SK-N-SH (cell line): ENCODE measurements at regions not wholly inside any gene's neighbourhood (a gene's known extent, or its start where the extent isn't known, plus 50 kb on each side); places are given as distances from the start of the nearest gene placed in this dataset.

Experiments
- CTCF ChIA-PET: fragments of 300-600, 350-600 bp; formaldehyde crosslinking; extraction: SDS; loops from one replicate; lab custom pipeline; 2021; lab: Yijun Ruan, JAX
- POLR2A ChIA-PET: fragments of 350-600 bp; sonication (Branson Sonifier 250); formaldehyde crosslinking; extraction: SDS; loops from one replicate; lab custom pipeline; 2020; ENCODE audit warnings: antibody characterized with exemption, inconsistent platforms; lab: Yijun Ruan, JAX
- DNase-seq: peaks from one replicate; pipeline ENCODE4 v3.0.0; 2012
- H2AFZ ChIP-seq: fragments of 200-600 bp; sonication (generic); 2 replicates; pipeline ENCODE4 v1.8.1; 2016; ENCODE audit warnings: antibody characterized with exemption, mild to moderate bottlenecking, low read depth
- H3F3A ChIP-seq: fragments of 200-600 bp; sonication (generic); replicated peaks from 2 replicates; pipeline ENCODE3; 2016; ENCODE audit warnings: antibody characterized with exemption, mild to moderate bottlenecking; ENCODE audit not compliant: insufficient read depth
- H3K27ac ChIP-seq, 2 experiments: fragments of 200-500 bp in 1 of 2; fragments of 200-600 bp in 1 of 2; sonication (Bioruptor generic) in 1 of 2; sonication (generic), shearing (Covaris generic) in 1 of 2; 2 replicates each; pipeline versions ENCODE4 v1.5.1 to v1.6.1; 2014 to 2016; ENCODE audit warnings: low read depth in 2 of 2, inconsistent platforms in 1 of 2, low read length in 1 of 2, mild to moderate bottlenecking in 1 of 2, mixed read lengths in 1 of 2
- H3K27me3 ChIP-seq: fragments of 200-600 bp; sonication (generic), shearing (Covaris generic); 2 replicates; pipeline ENCODE4 v1.6.1; 2016; ENCODE audit warnings: mixed run types; ENCODE audit not compliant: insufficient read depth
- H3K36me3 ChIP-seq, 2 experiments: fragments of 200-500 bp in 1 of 2; fragments of 200-600 bp in 1 of 2; sonication (Bioruptor generic) in 1 of 2; sonication (generic) in 1 of 2; replicated peaks in 1 of 2; 2 replicates each; pipeline versions ENCODE3 to v1.5.1; 2014 to 2016; ENCODE audit warnings: low read length in 1 of 2, mild to moderate bottlenecking in 1 of 2; ENCODE audit not compliant: insufficient read depth in 2 of 2, control insufficient read depth in 1 of 2
- H3K4me1 ChIP-seq, 2 experiments: fragments of 200-500 bp in 1 of 2; fragments of 200-600 bp in 1 of 2; sonication (Bioruptor generic) in 1 of 2; sonication (generic), shearing (Covaris generic) in 1 of 2; 2 replicates each; pipeline versions ENCODE4 v1.5.1 to v1.6.1; 2014 to 2016; ENCODE audit warnings: low read depth in 1 of 2, low read length in 1 of 2, mixed run types in 1 of 2; ENCODE audit not compliant: insufficient read depth in 2 of 2, control insufficient read depth in 1 of 2
- H3K4me2 ChIP-seq: fragments of 200-600 bp; sonication (generic), shearing (Covaris generic); 2 replicates; pipeline ENCODE4 v1.6.1; 2017; ENCODE audit warnings: mixed run types
- H3K4me3 ChIP-seq, 2 experiments: fragments of 200-500 bp in 1 of 2; fragments of 200-600 bp in 1 of 2; sonication (Bioruptor generic) in 1 of 2; sonication (generic), shearing (Covaris generic) in 1 of 2; 2 replicates each; pipeline versions ENCODE4 v1.5.1 to v1.8.1; 2014 to 2016; ENCODE audit warnings: low read depth in 2 of 2, inconsistent platforms in 1 of 2, low read length in 1 of 2, mild to moderate bottlenecking in 1 of 2, mixed read lengths in 1 of 2, moderate library complexity in 1 of 2
- H3K79me2 ChIP-seq: fragments of 200-600 bp; sonication (generic); 2 replicates; pipeline ENCODE4 v1.8.1; 2017; ENCODE audit warnings: mild to moderate bottlenecking; ENCODE audit not compliant: insufficient read depth
- H3K9ac ChIP-seq: fragments of 200-600 bp; sonication (generic); 2 replicates; pipeline ENCODE4 v1.6.1; 2017; ENCODE audit warnings: mixed run types
- H3K9me2 ChIP-seq: fragments of 200-600 bp; sonication (generic); 2 replicates; pipeline ENCODE4 v1.6.1; 2017; ENCODE audit warnings: mixed run types
- H3K9me3 ChIP-seq: fragments of 200-600 bp; sonication (generic); 2 replicates; pipeline ENCODE4 v1.6.1; 2017; ENCODE audit warnings: mixed run types, mild to moderate bottlenecking, moderate library complexity
- H4K20me1 ChIP-seq: fragments of 200-600 bp; sonication (generic); 2 replicates; pipeline ENCODE4 v1.6.1; 2017; ENCODE audit warnings: mild to moderate bottlenecking, mixed run types; ENCODE audit not compliant: insufficient read depth
- CHD2 ChIP-seq: fragments of 150-350 bp; IDR thresholded peaks from 2 replicates; pipeline ENCODE4 v1.6.1; 2018; ENCODE audit warnings: low read length; ENCODE audit not compliant: partially characterized antibody
- EZH2phosphoT487 ChIP-seq: fragments of 200-600 bp; sonication (generic); IDR thresholded peaks from 2 replicates; pipeline ENCODE4 v1.6.1; 2017; ENCODE audit warnings: low read depth, mixed run types, mild to moderate bottlenecking, antibody characterized with exemption, moderate library complexity, borderline replicate concordance
- FOSL2 ChIP-seq: IDR thresholded peaks from 2 replicates; pipeline ENCODE4 v1.4.0; 2012; ENCODE audit warnings: low read depth, mild to moderate bottlenecking, moderate library complexity, borderline replicate concordance
- FOXJ3 ChIP-seq: sonication (generic); formaldehyde crosslinking; IDR thresholded peaks from 2 replicates; pipeline ENCODE4 v1.5.1; 2020; ENCODE audit warnings: mild to moderate bottlenecking, missing genetic modification reagents
- GATA2 ChIP-seq: sonication (generic); formaldehyde crosslinking; IDR thresholded peaks from 2 replicates; pipeline ENCODE4 v1.5.0; 2020; ENCODE audit warnings: mild to moderate bottlenecking, missing genetic modification reagents
- MEF2A ChIP-seq: IDR thresholded peaks from 2 replicates; pipeline ENCODE4 v1.4.0; 2012; ENCODE audit warnings: low read depth, borderline replicate concordance
- NFIC ChIP-seq: IDR thresholded peaks from 2 replicates; pipeline ENCODE4 v1.4.0; 2012; ENCODE audit warnings: borderline replicate concordance
- NRF1 ChIP-seq: IDR thresholded peaks from 2 replicates; pipeline ENCODE4 v1.6.1; 2012; ENCODE audit warnings: low read depth, mild to moderate bottlenecking, low read length
- PBX3 ChIP-seq: IDR thresholded peaks from 2 replicates; pipeline ENCODE4; 2012
- RAD21 ChIP-seq: IDR thresholded peaks from 2 replicates; pipeline ENCODE4 v1.6.1; 2012; ENCODE audit warnings: mild to moderate bottlenecking, low read length
- RCOR1 ChIP-seq: fragments of 150-350 bp; IDR thresholded peaks from 2 replicates; pipeline ENCODE4 v1.6.1; 2017; ENCODE audit warnings: antibody characterized with exemption, low read length
- RFX5 ChIP-seq: IDR thresholded peaks from 2 replicates; pipeline ENCODE4 v1.6.1; 2012; ENCODE audit warnings: mild to moderate bottlenecking, improper control_type of control experiment, low read length
- RXRA ChIP-seq: IDR thresholded peaks from 2 replicates; pipeline ENCODE4 v1.4.0; 2012; ENCODE audit warnings: low read depth, mild to moderate bottlenecking, borderline replicate concordance
- SMC3 ChIP-seq: IDR thresholded peaks from 2 replicates; pipeline ENCODE4 v1.6.1; 2012; ENCODE audit warnings: low read depth, low read length, improper control_type of control experiment
- TAF1 ChIP-seq: IDR thresholded peaks from 2 replicates; pipeline ENCODE4 v1.6.1; 2012; ENCODE audit warnings: low read depth, mild to moderate bottlenecking, low read length, moderate library complexity, borderline replicate concordance
- TCF12 ChIP-seq: IDR thresholded peaks from 2 replicates; pipeline ENCODE4 v1.4.0; 2012
- YY1 ChIP-seq: IDR thresholded peaks from 2 replicates; pipeline ENCODE4 v1.4.0; 2012; ENCODE audit warnings: low read depth, mild to moderate bottlenecking
- WGBS: methylation state at CpG from one replicate; pipeline ENCODE4 v1.1.6; 2017; ENCODE audit warnings: low lambda C conversion rate; 5-methylcytosine and 5-hydroxymethylcytosine counted together
- TF ChIP-seq, protein P1 (sequence below): IDR thresholded peaks from 2 replicates; pipeline ENCODE4 v1.6.1; 2012; ENCODE audit warnings: mild to moderate bottlenecking, low read depth, low read length, moderate library complexity
- TF ChIP-seq, protein P2 (sequence below): IDR thresholded peaks from 2 replicates; pipeline ENCODE4 v1.4.0; 2012; ENCODE audit warnings: low read depth, borderline replicate concordance
- TF ChIP-seq, protein P3 (sequence below): IDR thresholded peaks from 2 replicates; pipeline ENCODE4 v1.4.0; 2012; ENCODE audit warnings: low read depth, borderline replicate concordance

DNA sequence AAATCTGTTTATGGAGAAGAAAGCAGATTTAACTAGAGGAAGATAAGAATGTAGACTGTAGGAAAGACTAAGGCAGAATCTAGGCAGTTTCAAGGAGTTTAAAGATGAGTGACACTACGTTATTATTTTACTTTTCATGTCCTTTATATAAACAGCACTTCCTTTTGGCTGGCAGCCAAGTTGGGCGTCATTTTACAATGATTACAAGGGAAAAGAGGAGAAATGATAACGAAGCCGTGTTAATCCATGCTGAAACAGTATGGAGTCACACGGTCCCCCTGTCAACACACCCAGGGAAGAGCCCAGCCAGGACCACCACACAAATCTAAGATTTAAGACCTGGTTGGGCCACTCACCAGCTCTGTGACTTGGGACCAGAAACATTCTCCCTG is 83.7 kb upstream of the NEO1 start (continued):
- TF ChIP-seq, protein P1, sequence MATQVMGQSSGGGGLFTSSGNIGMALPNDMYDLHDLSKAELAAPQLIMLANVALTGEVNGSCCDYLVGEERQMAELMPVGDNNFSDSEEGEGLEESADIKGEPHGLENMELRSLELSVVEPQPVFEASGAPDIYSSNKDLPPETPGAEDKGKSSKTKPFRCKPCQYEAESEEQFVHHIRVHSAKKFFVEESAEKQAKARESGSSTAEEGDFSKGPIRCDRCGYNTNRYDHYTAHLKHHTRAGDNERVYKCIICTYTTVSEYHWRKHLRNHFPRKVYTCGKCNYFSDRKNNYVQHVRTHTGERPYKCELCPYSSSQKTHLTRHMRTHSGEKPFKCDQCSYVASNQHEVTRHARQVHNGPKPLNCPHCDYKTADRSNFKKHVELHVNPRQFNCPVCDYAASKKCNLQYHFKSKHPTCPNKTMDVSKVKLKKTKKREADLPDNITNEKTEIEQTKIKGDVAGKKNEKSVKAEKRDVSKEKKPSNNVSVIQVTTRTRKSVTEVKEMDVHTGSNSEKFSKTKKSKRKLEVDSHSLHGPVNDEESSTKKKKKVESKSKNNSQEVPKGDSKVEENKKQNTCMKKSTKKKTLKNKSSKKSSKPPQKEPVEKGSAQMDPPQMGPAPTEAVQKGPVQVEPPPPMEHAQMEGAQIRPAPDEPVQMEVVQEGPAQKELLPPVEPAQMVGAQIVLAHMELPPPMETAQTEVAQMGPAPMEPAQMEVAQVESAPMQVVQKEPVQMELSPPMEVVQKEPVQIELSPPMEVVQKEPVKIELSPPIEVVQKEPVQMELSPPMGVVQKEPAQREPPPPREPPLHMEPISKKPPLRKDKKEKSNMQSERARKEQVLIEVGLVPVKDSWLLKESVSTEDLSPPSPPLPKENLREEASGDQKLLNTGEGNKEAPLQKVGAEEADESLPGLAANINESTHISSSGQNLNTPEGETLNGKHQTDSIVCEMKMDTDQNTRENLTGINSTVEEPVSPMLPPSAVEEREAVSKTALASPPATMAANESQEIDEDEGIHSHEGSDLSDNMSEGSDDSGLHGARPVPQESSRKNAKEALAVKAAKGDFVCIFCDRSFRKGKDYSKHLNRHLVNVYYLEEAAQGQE, result no peak

DNA sequence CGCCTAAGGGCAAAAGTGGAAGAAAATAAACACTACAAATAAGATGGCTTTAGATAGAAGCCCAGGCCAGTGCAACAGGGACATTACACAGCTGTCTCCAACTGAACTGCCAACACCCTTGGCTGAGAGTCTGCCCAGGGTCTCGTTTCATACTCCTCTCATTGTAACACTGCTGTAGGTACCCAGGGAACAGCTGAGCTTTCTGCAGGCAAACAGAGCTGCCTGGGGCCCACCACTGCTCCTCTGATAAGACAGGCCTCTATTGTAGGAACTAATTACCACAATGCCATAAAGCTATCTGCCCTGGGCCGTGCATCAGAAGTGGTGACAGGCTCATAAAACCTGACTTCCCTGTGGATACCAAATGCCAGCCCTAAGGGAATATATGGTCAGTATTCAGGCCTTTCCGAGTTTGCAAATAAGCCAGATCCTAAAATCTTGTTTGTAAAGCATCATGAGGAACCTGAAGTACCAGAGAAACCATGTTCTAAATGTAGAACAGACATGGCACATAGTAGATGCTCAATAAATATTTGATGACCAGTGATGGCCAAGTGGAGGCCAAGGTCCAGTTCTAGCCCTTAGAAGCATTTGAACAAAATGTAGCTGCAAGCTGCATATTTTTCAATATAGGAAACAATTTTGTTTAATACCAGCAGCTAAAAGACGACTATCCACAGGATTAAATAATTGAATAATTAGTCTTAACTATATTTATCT is 84.3 kb upstream of the NEO1 start:
- DNase-seq, result no peak
- Histone ChIP-seq H3K4me3 (no peak overlapping the region), H3K27ac (no peak overlapping the region), H3K9me2 (no peaks in the 10 kb centered on the region), H3K4me1 (peaks cover 0 to 2% of the 10 kb centered on the region in 2 experiments; a peak in 1 of 4 replicates), H4K20me1 (no peaks in the 10 kb centered on the region), H3K9ac (no peak overlapping the region), H3K36me3 (no peaks in the 10 kb centered on the region), H3K9me3 (no peaks in the 10 kb centered on the region), H3K4me2 (no peak overlapping the region), H2AFZ (no peak overlapping the region), H3K27me3 (no peaks in the 10 kb centered on the region), H3F3A (no peaks in the 10 kb centered on the region), H3K79me2 (no peaks in the 10 kb centered on the region)
- POLR2A ChIA-PET, result no interaction called here
- WGBS, result 56% methylated on average over 3 of the region's 5 CpGs
- CTCF ChIA-PET, result no interaction called here
- TF ChIP-seq YY1, result no peak
- TF ChIP-seq EZH2phosphoT487, result no peak
- TF ChIP-seq NFIC, result no peak
- no peak for TF ChIP-seq RXRA
- TF ChIP-seq PBX3, result no peak
- TF ChIP-seq CHD2, result no peak
- TF ChIP-seq TAF1, result no peak
- no peak for TF ChIP-seq MEF2A
- TF ChIP-seq RCOR1, result no peak
- TF ChIP-seq RAD21, result no peak
- TF ChIP-seq FOXJ3, result no peak
- TF ChIP-seq FOSL2, result no peak
- TF ChIP-seq NRF1, result no peak
- no peak for TF ChIP-seq TCF12
- no peak for TF ChIP-seq GATA2 (CRISPR knock-in tag)
- no peak for TF ChIP-seq SMC3
- no peak for TF ChIP-seq RFX5
- TF ChIP-seq, protein P2, sequence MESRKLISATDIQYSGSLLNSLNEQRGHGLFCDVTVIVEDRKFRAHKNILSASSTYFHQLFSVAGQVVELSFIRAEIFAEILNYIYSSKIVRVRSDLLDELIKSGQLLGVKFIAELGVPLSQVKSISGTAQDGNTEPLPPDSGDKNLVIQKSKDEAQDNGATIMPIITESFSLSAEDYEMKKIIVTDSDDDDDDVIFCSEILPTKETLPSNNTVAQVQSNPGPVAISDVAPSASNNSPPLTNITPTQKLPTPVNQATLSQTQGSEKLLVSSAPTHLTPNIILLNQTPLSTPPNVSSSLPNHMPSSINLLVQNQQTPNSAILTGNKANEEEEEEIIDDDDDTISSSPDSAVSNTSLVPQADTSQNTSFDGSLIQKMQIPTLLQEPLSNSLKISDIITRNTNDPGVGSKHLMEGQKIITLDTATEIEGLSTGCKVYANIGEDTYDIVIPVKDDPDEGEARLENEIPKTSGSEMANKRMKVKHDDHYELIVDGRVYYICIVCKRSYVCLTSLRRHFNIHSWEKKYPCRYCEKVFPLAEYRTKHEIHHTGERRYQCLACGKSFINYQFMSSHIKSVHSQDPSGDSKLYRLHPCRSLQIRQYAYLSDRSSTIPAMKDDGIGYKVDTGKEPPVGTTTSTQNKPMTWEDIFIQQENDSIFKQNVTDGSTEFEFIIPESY, result no peak
- TF ChIP-seq, protein P3, sequence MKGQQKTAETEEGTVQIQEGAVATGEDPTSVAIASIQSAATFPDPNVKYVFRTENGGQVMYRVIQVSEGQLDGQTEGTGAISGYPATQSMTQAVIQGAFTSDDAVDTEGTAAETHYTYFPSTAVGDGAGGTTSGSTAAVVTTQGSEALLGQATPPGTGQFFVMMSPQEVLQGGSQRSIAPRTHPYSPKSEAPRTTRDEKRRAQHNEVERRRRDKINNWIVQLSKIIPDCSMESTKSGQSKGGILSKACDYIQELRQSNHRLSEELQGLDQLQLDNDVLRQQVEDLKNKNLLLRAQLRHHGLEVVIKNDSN, result no peak
